Endothelial cell of umbilical vein (primary cell): ENCODE measurements at regions not wholly inside any gene's neighbourhood (a gene's known extent, or its start where the extent isn't known, plus 50 kb on each side); places are given as distances from the start of the nearest gene placed in this dataset.

Experiments used
- EZH2 ChIP-seq: IDR thresholded peaks from 2 replicates; pipeline ENCODE4 v1.6.1; 2012; ENCODE audit warnings: borderline replicate concordance, low read depth, mild to moderate bottlenecking, moderate library complexity, low read length, inconsistent platforms; ENCODE audit not compliant: severe bottlenecking
- FOS ChIP-seq: IDR thresholded peaks from 2 replicates; pipeline ENCODE4 v1.6.1; 2011; ENCODE audit warnings: mild to moderate bottlenecking, low read length, moderate library complexity, borderline replicate concordance; ENCODE audit not compliant: insufficient read depth
- JUN ChIP-seq: IDR thresholded peaks from 2 replicates; pipeline ENCODE4 v1.6.1; 2011; ENCODE audit warnings: borderline replicate concordance, low read depth; ENCODE audit not compliant: insufficient read length, insufficient read depth
- MAX ChIP-seq: IDR thresholded peaks from 2 replicates; pipeline ENCODE4 v1.6.1; 2011; ENCODE audit not compliant: insufficient read depth, insufficient read length
- MYC ChIP-seq: IDR thresholded peaks from one replicate; pipeline ENCODE4 v1.6.1; 2011; ENCODE audit warnings: mild to moderate bottlenecking, low read depth, low read length
- POLR2A ChIP-seq: IDR thresholded peaks from 2 replicates; pipeline ENCODE4 v1.6.1; 2012; ENCODE audit warnings: low read depth, mild to moderate bottlenecking, control low read depth, low read length
- POLR2AphosphoS5 ChIP-seq: IDR thresholded peaks from 2 replicates; pipeline ENCODE4 v1.6.1; 2012; ENCODE audit warnings: low read depth, mild to moderate bottlenecking, control low read depth, low read length, moderate library complexity; ENCODE audit not compliant: insufficient read depth
- TF ChIP-seq, protein P1 (sequence below), 2 donors: IDR thresholded peaks; 1 replicate in 1 of 2; 2 replicates in 1 of 2; pipeline ENCODE4 v1.5.1; 2011; ENCODE audit warnings: low read length in 2 of 2, mild to moderate bottlenecking in 2 of 2, moderate library complexity in 2 of 2, control low read depth in 1 of 2, inconsistent platforms in 1 of 2, low read depth in 1 of 2; ENCODE audit not compliant: insufficient read depth in 1 of 2; ENCODE audit errors: extremely low read depth in 1 of 2

DNA sequence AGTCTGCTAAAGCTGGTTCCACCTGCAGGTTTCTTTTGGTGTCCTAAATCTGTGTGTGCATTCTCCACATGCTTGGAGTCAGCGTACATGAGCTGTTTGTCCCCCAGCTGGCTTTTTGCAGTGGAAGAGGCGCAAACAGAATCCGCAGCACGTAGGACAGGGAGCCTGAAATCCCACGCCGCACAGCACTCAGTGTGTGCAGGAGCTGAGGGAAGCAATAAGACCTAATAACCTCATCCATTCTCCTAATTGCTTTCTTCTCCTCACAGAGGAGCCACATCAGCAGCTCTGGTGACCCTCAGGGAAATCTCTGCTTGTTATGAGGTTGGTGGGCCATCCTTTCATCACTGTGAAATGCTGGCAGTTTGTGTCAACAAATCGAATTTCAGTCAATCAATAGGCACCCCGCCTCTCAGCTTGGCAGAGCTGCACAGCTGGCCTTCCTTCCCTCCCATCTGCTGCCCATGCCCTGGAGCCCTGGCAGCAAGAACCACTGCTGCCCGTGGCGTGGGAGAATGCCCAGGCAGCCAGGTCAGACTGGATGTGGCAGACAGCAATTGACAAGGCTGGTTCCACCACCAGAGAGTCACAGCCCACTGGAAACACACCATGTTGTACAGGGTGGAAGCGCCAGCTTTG lies 136.7 kb downstream of the ZDHHC20 start:
- TF ChIP-seq, protein P1, sequence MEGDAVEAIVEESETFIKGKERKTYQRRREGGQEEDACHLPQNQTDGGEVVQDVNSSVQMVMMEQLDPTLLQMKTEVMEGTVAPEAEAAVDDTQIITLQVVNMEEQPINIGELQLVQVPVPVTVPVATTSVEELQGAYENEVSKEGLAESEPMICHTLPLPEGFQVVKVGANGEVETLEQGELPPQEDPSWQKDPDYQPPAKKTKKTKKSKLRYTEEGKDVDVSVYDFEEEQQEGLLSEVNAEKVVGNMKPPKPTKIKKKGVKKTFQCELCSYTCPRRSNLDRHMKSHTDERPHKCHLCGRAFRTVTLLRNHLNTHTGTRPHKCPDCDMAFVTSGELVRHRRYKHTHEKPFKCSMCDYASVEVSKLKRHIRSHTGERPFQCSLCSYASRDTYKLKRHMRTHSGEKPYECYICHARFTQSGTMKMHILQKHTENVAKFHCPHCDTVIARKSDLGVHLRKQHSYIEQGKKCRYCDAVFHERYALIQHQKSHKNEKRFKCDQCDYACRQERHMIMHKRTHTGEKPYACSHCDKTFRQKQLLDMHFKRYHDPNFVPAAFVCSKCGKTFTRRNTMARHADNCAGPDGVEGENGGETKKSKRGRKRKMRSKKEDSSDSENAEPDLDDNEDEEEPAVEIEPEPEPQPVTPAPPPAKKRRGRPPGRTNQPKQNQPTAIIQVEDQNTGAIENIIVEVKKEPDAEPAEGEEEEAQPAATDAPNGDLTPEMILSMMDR (IDR thresholded peaks at IDR 0.05; ENCODE audit: extremely low read depth in 1 of 2, insufficient read depth in 1 of 2, low read depth in 1 of 2, low read length in 2 of 2): no peak
- no peak for TF ChIP-seq MYC
- no peak for TF ChIP-seq POLR2AphosphoS5
- no peak for TF ChIP-seq POLR2A
- no peak for TF ChIP-seq MAX
- TF ChIP-seq JUN: no peak
- TF ChIP-seq EZH2: no peak
- no peak for TF ChIP-seq FOS
